SK-N-MC (cell line): ENCODE measurements at regions not wholly inside any gene's neighbourhood (a gene's known extent, or its start where the extent isn't known, plus 50 kb on each side); places are given as distances from the start of the nearest gene placed in this dataset.

Experiments used
- EZH2 ChIP-seq: fragments of 200-600 bp; sonication (generic); IDR thresholded peaks from one replicate; pipeline ENCODE4 v1.6.1; 2017; ENCODE audit warnings: antibody characterized with exemption
- POLR2AphosphoS5 ChIP-seq: IDR thresholded peaks from 2 replicates; pipeline ENCODE4 v1.6.1; 2012; ENCODE audit warnings: mild to moderate bottlenecking, low read depth, low read length, borderline replicate concordance

DNA sequence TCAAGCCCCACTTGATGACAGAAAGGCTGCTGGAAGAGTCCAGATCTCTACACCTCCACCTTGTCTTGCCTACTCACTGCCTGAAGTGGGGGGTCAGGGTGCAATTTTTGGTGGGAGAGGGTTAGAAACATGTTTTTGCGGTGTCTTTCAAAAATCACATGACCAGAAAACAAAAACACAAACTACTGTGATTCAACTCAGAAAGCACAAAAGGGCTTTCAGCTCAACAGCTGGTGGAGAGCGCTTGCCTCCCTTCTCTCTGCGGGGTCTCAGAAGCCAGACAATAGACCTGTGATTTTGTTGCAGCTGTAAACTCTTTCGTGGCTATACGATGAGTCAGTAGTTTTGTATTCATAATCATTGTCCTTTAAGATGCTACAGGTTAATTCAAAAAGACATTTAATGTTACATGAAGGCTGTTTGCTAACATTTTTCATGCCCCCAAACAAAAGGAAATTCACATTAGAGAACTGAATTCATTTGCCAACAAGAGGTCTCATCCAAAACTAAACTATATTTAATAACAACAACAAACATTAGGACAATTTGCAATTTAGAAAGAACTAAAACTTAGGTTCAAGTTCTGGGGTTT, 172.6 kb upstream of the RAI14 start:
- TF ChIP-seq POLR2AphosphoS5 (no peak), EZH2 (no peak)
